ENCODE measurements at regions not wholly inside any gene's neighbourhood (a gene's known extent, or its start where the extent isn't known, plus 50 kb on each side); places are given as distances from the start of the nearest gene placed in this dataset.

GRCh38 chr22:48192071-48192470, 1429.6 kb downstream of the TBC1D22A start:
- H3K9me3 Mint-ChIP-seq = peaks cover 21% of the 10 kb centered on the region
- H3K4me3 Mint-ChIP-seq = no peak overlapping the region
- no peak for TF ChIP-seq CTCF (IDR thresholded peaks at IDR 0.05; ENCODE audit: unreplicated experiment in 3 of 3)
- peaks cover 5% of the 10 kb centered on the region for H3K36me3 Mint-ChIP-seq (ENCODE audit: low read depth)
- H3K27ac Mint-ChIP-seq = no peak overlapping the region
- H3K27me3 Mint-ChIP-seq (ENCODE audit: low read depth) = peaks cover 4% of the 10 kb centered on the region
- peaks cover under 1% of the 10 kb centered on the region for H3K4me1 Mint-ChIP-seq

- Mint-ChIP-seq H3K4me3 (no peak overlapping the region), H3K27ac (no peak overlapping the region), H3K27me3 (ENCODE audit: low read depth) (peaks cover 4% of the 10 kb centered on the region), H3K4me1 (peaks cover 13% of the 10 kb centered on the region), H3K36me3 (ENCODE audit: low read depth) (peaks cover 5% of the 10 kb centered on the region), H3K9me3 (peaks cover 21% of the 10 kb centered on the region)
- TF ChIP-seq CTCF (IDR thresholded peaks at IDR 0.05; ENCODE audit: unreplicated experiment in 3 of 3) = no peak
Observed at GRCh38 chr22:48188231-48188721, 1425.8 kb downstream of the TBC1D22A start.

- Mint-ChIP-seq H3K4me3 (no peak overlapping the region), H3K36me3 (ENCODE audit: low read depth) (peaks cover 5% of the 10 kb centered on the region)
- no peak for TF ChIP-seq CTCF (IDR thresholded peaks at IDR 0.05; ENCODE audit: unreplicated experiment in 3 of 3)
Observed at GRCh38 chr22:48187356-48187755, 1424.9 kb downstream of the TBC1D22A start.

GRCh38 chr22:48186146-48186790, 1423.8 kb downstream of the TBC1D22A start:
- TF ChIP-seq CTCF (IDR thresholded peaks at IDR 0.05; ENCODE audit: unreplicated experiment in 3 of 3) = no peak
- Mint-ChIP-seq H3K27ac (peak overlapping the region in 2 of 3 experiments; percentile 7 to 40), H3K36me3 (ENCODE audit: low read depth) (no peaks in the 10 kb centered on the region)

More at GRCh38 chr22:48187356-48187755, 1424.9 kb downstream of the TBC1D22A start:
- Mint-ChIP-seq H3K9me3 (peaks cover 19% of the 10 kb centered on the region), H3K27me3 (ENCODE audit: low read depth) (peaks cover 7% of the 10 kb centered on the region), H3K4me1 (peaks cover 13% of the 10 kb centered on the region), H3K27ac (no peak overlapping the region)

GRCh38 chr22:48185071-48186055, 1422.9 kb downstream of the TBC1D22A start:
- Mint-ChIP-seq H3K4me3 (no peak overlapping the region), H3K36me3 (ENCODE audit: low read depth) (no peaks in the 10 kb centered on the region), H3K9me3 (peaks cover 8% of the 10 kb centered on the region), H3K27me3 (ENCODE audit: low read depth) (peaks cover 21% of the 10 kb centered on the region), H3K27ac (peak overlapping the region in 1 of 3 experiments; percentile 7), H3K4me1 (peaks cover 13% of the 10 kb centered on the region)
- no peak for TF ChIP-seq CTCF (IDR thresholded peaks at IDR 0.05; ENCODE audit: unreplicated experiment in 3 of 3)

More at GRCh38 chr22:48186146-48186790, 1423.8 kb downstream of the TBC1D22A start:
- H3K4me1 Mint-ChIP-seq = peaks cover 13% of the 10 kb centered on the region
- H3K27me3 Mint-ChIP-seq (ENCODE audit: low read depth) = peaks cover 18% of the 10 kb centered on the region
- peaks cover 10% of the 10 kb centered on the region for H3K9me3 Mint-ChIP-seq
- no peak overlapping the region for H3K4me3 Mint-ChIP-seq

Data from nephron (organoid).